ENCODE measurements at regions not wholly inside any gene's neighbourhood (a gene's known extent, or its start where the extent isn't known, plus 50 kb on each side); places are given as distances from the start of the nearest gene placed in this dataset.

GRCh38 chr7:24501443-24502134 is 71.7 kb upstream of the PALS2 start:
- TF ChIP-seq CTCF (IDR thresholded peaks at IDR 0.05) (no peak), POLR2A (IDR thresholded peaks at IDR 0.05) (no peak), POLR2AphosphoS5 (IDR thresholded peaks at IDR 0.05) (no peak)

Data from gastroesophageal sphincter (tissue), 3 donors.